ENCODE measurements at regions not wholly inside any gene's neighbourhood (a gene's known extent, or its start where the extent isn't known, plus 50 kb on each side); places are given as distances from the start of the nearest gene placed in this dataset.

GRCh38 chr13:31964168-31964567 lies 67.4 kb upstream of the FRY start:
- no peaks in the 10 kb centered on the region for H3K36me3 ChIP-seq (ENCODE audit: control insufficient read depth in 2 of 2, insufficient read depth in 2 of 2, low read length in 1 of 2)
- H3K27ac ChIP-seq (ENCODE audit: low read depth in 1 of 2, low read length in 1 of 2), result no peak overlapping the region
- H3K27me3 ChIP-seq (ENCODE audit: control insufficient read depth in 2 of 2, insufficient read depth in 1 of 2, low read length in 1 of 2), result no peaks in the 10 kb centered on the region
- H3K4me1 ChIP-seq (ENCODE audit: control insufficient read depth in 2 of 2, insufficient read depth in 2 of 2, low read length in 2 of 2), result no peaks in the 10 kb centered on the region
- no peak for DNase-seq (ENCODE audit: low read depth in 6 of 9, low spot score in 9 of 9)
- H3K4me3 ChIP-seq (ENCODE audit: low read length in 2 of 2), result no peak overlapping the region
- WGBS, result 95% methylated on average over 2 of the region's 2 CpGs
- no peaks in the 10 kb centered on the region for H3K9me3 ChIP-seq (ENCODE audit: control insufficient read depth in 2 of 2, insufficient read depth in 1 of 2, low read length in 1 of 2)

GRCh38 chr13:31965361-31966066 lies 66.1 kb upstream of the FRY start:
- 86% methylated on average over 3 of the region's 3 CpGs for WGBS
- Histone ChIP-seq H3K4me3 (ENCODE audit: low read length in 2 of 2) (no peak overlapping the region), H3K36me3 (ENCODE audit: control insufficient read depth in 2 of 2, insufficient read depth in 2 of 2, low read length in 1 of 2) (no peaks in the 10 kb centered on the region), H3K9me3 (ENCODE audit: control insufficient read depth in 2 of 2, insufficient read depth in 1 of 2, low read length in 1 of 2) (no peaks in the 10 kb centered on the region), H3K27me3 (ENCODE audit: control insufficient read depth in 2 of 2, insufficient read depth in 1 of 2, low read length in 1 of 2) (no peaks in the 10 kb centered on the region), H3K27ac (ENCODE audit: low read depth in 1 of 2, low read length in 1 of 2) (peak overlapping the region in 1 of 2 donors; percentile 59), H3K4me1 (ENCODE audit: control insufficient read depth in 2 of 2, insufficient read depth in 2 of 2, low read length in 2 of 2) (no peaks in the 10 kb centered on the region)
- DNase-seq (ENCODE audit: low read depth in 6 of 9, low spot score in 9 of 9), result peak in 4 of 9 donors; percentile 3 to 39 (median 22)

GRCh38 chr13:31967155-31967554 lies 64.4 kb upstream of the FRY start:
- DNase-seq (ENCODE audit: low read depth in 6 of 9, low spot score in 9 of 9), result no peak
- H3K27me3 ChIP-seq (ENCODE audit: control insufficient read depth in 2 of 2, insufficient read depth in 1 of 2, low read length in 1 of 2), result no peaks in the 10 kb centered on the region
- no peak overlapping the region for H3K27ac ChIP-seq (ENCODE audit: low read depth in 1 of 2, low read length in 1 of 2)
- H3K4me3 ChIP-seq (ENCODE audit: low read length in 2 of 2), result no peak overlapping the region
- H3K4me1 ChIP-seq (ENCODE audit: control insufficient read depth in 2 of 2, insufficient read depth in 2 of 2, low read length in 2 of 2), result no peaks in the 10 kb centered on the region
- no peaks in the 10 kb centered on the region for H3K9me3 ChIP-seq (ENCODE audit: control insufficient read depth in 2 of 2, insufficient read depth in 1 of 2, low read length in 1 of 2)
- H3K36me3 ChIP-seq (ENCODE audit: control insufficient read depth in 2 of 2, insufficient read depth in 2 of 2, low read length in 1 of 2), result no peaks in the 10 kb centered on the region
- 88% methylated on average over 1 of the region's 1 CpG for WGBS

GRCh38 chr13:31968473-31968872 lies 63.1 kb upstream of the FRY start:
- H3K36me3 ChIP-seq (ENCODE audit: control insufficient read depth in 2 of 2, insufficient read depth in 2 of 2, low read length in 1 of 2), result no peaks in the 10 kb centered on the region
- no peaks in the 10 kb centered on the region for H3K9me3 ChIP-seq (ENCODE audit: control insufficient read depth in 2 of 2, insufficient read depth in 1 of 2, low read length in 1 of 2)
- no peaks in the 10 kb centered on the region for H3K27me3 ChIP-seq (ENCODE audit: control insufficient read depth in 2 of 2, insufficient read depth in 1 of 2, low read length in 1 of 2)
- no peak overlapping the region for H3K4me3 ChIP-seq (ENCODE audit: low read length in 2 of 2)
- H3K27ac ChIP-seq (ENCODE audit: low read depth in 1 of 2, low read length in 1 of 2), result no peak overlapping the region
- no peaks in the 10 kb centered on the region for H3K4me1 ChIP-seq (ENCODE audit: control insufficient read depth in 2 of 2, insufficient read depth in 2 of 2, low read length in 2 of 2)
- 75% methylated on average over 3 of the region's 3 CpGs for WGBS
- peak in 1 of 9 donors; percentile 16 for DNase-seq (ENCODE audit: low read depth in 6 of 9, low spot score in 9 of 9)

- WGBS, result 63% methylated on average over 3 of the region's 3 CpGs
- H3K27ac ChIP-seq (ENCODE audit: low read depth in 1 of 2, low read length in 1 of 2), result no peak overlapping the region
- H3K27me3 ChIP-seq (ENCODE audit: control insufficient read depth in 2 of 2, insufficient read depth in 1 of 2, low read length in 1 of 2), result no peaks in the 10 kb centered on the region
- H3K9me3 ChIP-seq (ENCODE audit: control insufficient read depth in 2 of 2, insufficient read depth in 1 of 2, low read length in 1 of 2), result no peaks in the 10 kb centered on the region
- DNase-seq (ENCODE audit: low read depth in 6 of 9, low spot score in 9 of 9), result no peak
- H3K4me1 ChIP-seq (ENCODE audit: control insufficient read depth in 2 of 2, insufficient read depth in 2 of 2, low read length in 2 of 2), result no peaks in the 10 kb centered on the region
- no peak overlapping the region for H3K4me3 ChIP-seq (ENCODE audit: low read length in 2 of 2)
- no peaks in the 10 kb centered on the region for H3K36me3 ChIP-seq (ENCODE audit: control insufficient read depth in 2 of 2, insufficient read depth in 2 of 2, low read length in 1 of 2)
Observed at GRCh38 chr13:31970231-31970930, 61.2 kb upstream of the FRY start.

GRCh38 chr13:31972453-31972852 lies 59.1 kb upstream of the FRY start:
- Histone ChIP-seq H3K36me3 (ENCODE audit: control insufficient read depth in 2 of 2, insufficient read depth in 2 of 2, low read length in 1 of 2) (no peaks in the 10 kb centered on the region), H3K4me1 (ENCODE audit: control insufficient read depth in 2 of 2, insufficient read depth in 2 of 2, low read length in 2 of 2) (no peaks in the 10 kb centered on the region), H3K4me3 (ENCODE audit: low read length in 2 of 2) (no peak overlapping the region), H3K27me3 (ENCODE audit: control insufficient read depth in 2 of 2, insufficient read depth in 1 of 2, low read length in 1 of 2) (no peaks in the 10 kb centered on the region), H3K9me3 (ENCODE audit: control insufficient read depth in 2 of 2, insufficient read depth in 1 of 2, low read length in 1 of 2) (no peaks in the 10 kb centered on the region), H3K27ac (ENCODE audit: low read depth in 1 of 2, low read length in 1 of 2) (no peak overlapping the region)
- DNase-seq (ENCODE audit: low read depth in 6 of 9, low spot score in 9 of 9), result no peak
- WGBS, result 95% methylated on average over 2 of the region's 2 CpGs

GRCh38 chr13:31978021-31978420 lies 53.6 kb upstream of the FRY start:
- no peaks in the 10 kb centered on the region for H3K36me3 ChIP-seq (ENCODE audit: control insufficient read depth in 2 of 2, insufficient read depth in 2 of 2, low read length in 1 of 2)
- no peaks in the 10 kb centered on the region for H3K27me3 ChIP-seq (ENCODE audit: control insufficient read depth in 2 of 2, insufficient read depth in 1 of 2, low read length in 1 of 2)
- H3K9me3 ChIP-seq (ENCODE audit: control insufficient read depth in 2 of 2, insufficient read depth in 1 of 2, low read length in 1 of 2), result no peaks in the 10 kb centered on the region
- H3K4me3 ChIP-seq (ENCODE audit: low read length in 2 of 2), result no peak overlapping the region
- H3K4me1 ChIP-seq (ENCODE audit: control insufficient read depth in 2 of 2, insufficient read depth in 2 of 2, low read length in 2 of 2), result no peaks in the 10 kb centered on the region
- H3K27ac ChIP-seq (ENCODE audit: low read depth in 1 of 2, low read length in 1 of 2), result no peak overlapping the region
- DNase-seq (ENCODE audit: low read depth in 6 of 9, low spot score in 9 of 9), result no peak
- 93% methylated on average over 3 of the region's 3 CpGs for WGBS

GRCh38 chr13:31980830-31981229 lies 50.7 kb upstream of the FRY start:
- Histone ChIP-seq H3K4me1 (ENCODE audit: control insufficient read depth in 2 of 2, insufficient read depth in 2 of 2, low read length in 2 of 2) (no peaks in the 10 kb centered on the region), H3K4me3 (ENCODE audit: low read length in 2 of 2) (no peak overlapping the region), H3K9me3 (ENCODE audit: control insufficient read depth in 2 of 2, insufficient read depth in 1 of 2, low read length in 1 of 2) (no peaks in the 10 kb centered on the region), H3K27ac (ENCODE audit: low read depth in 1 of 2, low read length in 1 of 2) (no peak overlapping the region), H3K27me3 (ENCODE audit: control insufficient read depth in 2 of 2, insufficient read depth in 1 of 2, low read length in 1 of 2) (no peaks in the 10 kb centered on the region), H3K36me3 (ENCODE audit: control insufficient read depth in 2 of 2, insufficient read depth in 2 of 2, low read length in 1 of 2) (no peaks in the 10 kb centered on the region)
- 100% methylated on average over 1 of the region's 1 CpG for WGBS
- no peak for DNase-seq (ENCODE audit: low read depth in 6 of 9, low spot score in 9 of 9)
